ENCODE measurements at regions not wholly inside any gene's neighbourhood (a gene's known extent, or its start where the extent isn't known, plus 50 kb on each side); places are given as distances from the start of the nearest gene placed in this dataset.

GRCh38 chr14:43039881-43040280, 1433.2 kb downstream of the LRFN5 start:
- TF ChIP-seq CTCF (IDR thresholded peaks at IDR 0.05; ENCODE audit: low read depth, low read length): no peak
- H3K9me3 ChIP-seq: no peaks in the 10 kb centered on the region

GRCh38 chr14:43031598-43031997, 1424.9 kb downstream of the LRFN5 start:
- no peaks in the 10 kb centered on the region for H3K9me3 ChIP-seq
- H3K4me1 ChIP-seq: no peaks in the 10 kb centered on the region
- TF ChIP-seq CTCF (IDR thresholded peaks at IDR 0.05; ENCODE audit: low read depth, low read length): no peak
- no peak overlapping the region for H3K4me3 ChIP-seq (ENCODE audit: low read depth, low read length)
- no peak for DNase-seq
- no peaks in the 10 kb centered on the region for H3K36me3 ChIP-seq
- no peaks in the 10 kb centered on the region for H3K27me3 ChIP-seq

More at GRCh38 chr14:43039881-43040280, 1433.2 kb downstream of the LRFN5 start:
- Histone ChIP-seq H3K36me3 (no peaks in the 10 kb centered on the region), H3K4me3 (ENCODE audit: low read depth, low read length) (no peak overlapping the region), H3K4me1 (no peaks in the 10 kb centered on the region), H3K27me3 (no peaks in the 10 kb centered on the region)
- DNase-seq: no peak

GRCh38 chr14:43022094-43022800, 1415.6 kb downstream of the LRFN5 start:
- no peaks in the 10 kb centered on the region; the same call in 1 of the 2 replicates for H3K9me3 ChIP-seq
- H3K27me3 ChIP-seq: no peaks in the 10 kb centered on the region
- H3K36me3 ChIP-seq: no peaks in the 10 kb centered on the region
- TF ChIP-seq CTCF (IDR thresholded peaks at IDR 0.05; ENCODE audit: low read depth, low read length): no peak
- no peaks in the 10 kb centered on the region for H3K4me1 ChIP-seq
- no peak for DNase-seq
- no peak overlapping the region for H3K4me3 ChIP-seq (ENCODE audit: low read depth, low read length)

GRCh38 chr14:43019826-43020225, 1413.2 kb downstream of the LRFN5 start:
- Histone ChIP-seq H3K36me3 (no peaks in the 10 kb centered on the region), H3K4me3 (ENCODE audit: low read depth, low read length) (no peak overlapping the region), H3K4me1 (no peaks in the 10 kb centered on the region), H3K27me3 (no peaks in the 10 kb centered on the region), H3K9me3 (no peaks in the 10 kb centered on the region; the same call in 1 of the 2 replicates)
- DNase-seq: no peak
- TF ChIP-seq CTCF (IDR thresholded peaks at IDR 0.05; ENCODE audit: low read depth, low read length): no peak

GRCh38 chr14:43014338-43014737, 1407.7 kb downstream of the LRFN5 start:
- H3K4me1 ChIP-seq: no peaks in the 10 kb centered on the region
- no peak for DNase-seq
- no peak for TF ChIP-seq CTCF (IDR thresholded peaks at IDR 0.05; ENCODE audit: low read depth, low read length)
- H3K4me3 ChIP-seq (ENCODE audit: low read depth, low read length): no peak overlapping the region
- H3K27me3 ChIP-seq: no peaks in the 10 kb centered on the region
- peaks cover 4% of the 10 kb centered on the region; the same call in 1 of the 2 replicates for H3K9me3 ChIP-seq
- no peaks in the 10 kb centered on the region for H3K36me3 ChIP-seq

- DNase-seq: no peak
- no peak for TF ChIP-seq CTCF (IDR thresholded peaks at IDR 0.05; ENCODE audit: low read depth, low read length)
Measured at GRCh38 chr14:43012817-43013216, 1406.1 kb downstream of the LRFN5 start.

More at GRCh38 chr14:43012817-43013216, 1406.1 kb downstream of the LRFN5 start:
- H3K36me3 ChIP-seq: no peaks in the 10 kb centered on the region
- H3K27me3 ChIP-seq: no peaks in the 10 kb centered on the region
- no peaks in the 10 kb centered on the region for H3K4me1 ChIP-seq
- peaks cover 4% of the 10 kb centered on the region for H3K9me3 ChIP-seq
- H3K4me3 ChIP-seq (ENCODE audit: low read depth, low read length): no peak overlapping the region

Data from BE2C (cell line).